H1 (cell line): ENCODE measurements at regions not wholly inside any gene's neighbourhood (a gene's known extent, or its start where the extent isn't known, plus 50 kb on each side); places are given as distances from the start of the nearest gene placed in this dataset.

Source experiments
- CTCF ChIA-PET: fragments of 300-600 bp; sonication (Branson Sonifier 250); formaldehyde crosslinking; loops from one replicate; lab custom pipeline; 2021; ENCODE audit not compliant: partially characterized antibody; lab: Charles Lee
- POLR2A ChIA-PET: fragments of 300-600 bp; sonication (Branson Sonifier 250); formaldehyde crosslinking; loops from one replicate; lab custom pipeline; 2021; ENCODE audit warnings: inconsistent platforms; ENCODE audit not compliant: partially characterized antibody; lab: Charles Lee
- DNase-seq, 2 experiments: peaks; one replicate each; pipeline versions ENCODE4 v3.0.0 to v3.0.0-alpha.2; 2010 to 2022; ENCODE audit warnings: low spot score in 2 of 2, low read depth in 1 of 2, mixed read lengths in 1 of 2
- FAIRE-seq: peaks from 2 replicates; lab custom pipeline; 2011; peaks lifted over from hg19 to GRCh38; lab: Jason Lieb, UNC
- H2AFZ ChIP-seq: 2 replicates; pipeline ENCODE4 v1.8.1; 2012; ENCODE audit warnings: low read length, inconsistent platforms
- H2AK5ac ChIP-seq: 2 replicates; pipeline ENCODE4 v1.6.1; 2013; ENCODE audit warnings: low read depth, low read length
- H2BK120ac ChIP-seq: replicated peaks from 2 replicates; pipeline ENCODE3; 2013; ENCODE audit warnings: low read depth, low read length, inconsistent platforms
- H2BK12ac ChIP-seq: 2 replicates; pipeline ENCODE4 v1.6.1; 2013; ENCODE audit warnings: low read depth, low read length
- H2BK15ac ChIP-seq: 2 replicates; pipeline ENCODE4 v1.6.1; 2013; ENCODE audit warnings: low read length
- H2BK20ac ChIP-seq: 2 replicates; pipeline ENCODE4 v1.6.1; 2013; ENCODE audit warnings: low read length
- H2BK5ac ChIP-seq: 2 replicates; pipeline ENCODE4 v1.6.1; 2013; ENCODE audit warnings: low read depth, low read length
- H3K14ac ChIP-seq: 2 replicates; pipeline ENCODE4 v1.6.1; 2013; ENCODE audit warnings: inconsistent platforms; ENCODE audit not compliant: insufficient read length
- H3K18ac ChIP-seq: 2 replicates; pipeline ENCODE4 v1.6.1; 2013; ENCODE audit warnings: low read length; ENCODE audit errors: extremely low read depth
- H3K23ac ChIP-seq: 2 replicates; pipeline ENCODE4 v1.6.1; 2013; ENCODE audit warnings: inconsistent platforms; ENCODE audit not compliant: insufficient read length
- H3K23me2 ChIP-seq: 2 replicates; pipeline ENCODE4 v1.6.1; 2013; ENCODE audit warnings: low read depth, low read length
- H3K27ac ChIP-seq: 2 replicates; pipeline ENCODE4 v1.6.1; 2011; ENCODE audit warnings: low read depth, low read length, inconsistent platforms
- H3K27me3 ChIP-seq, 4 experiments: replicated peaks in 1 of 4; 1 replicate in 1 of 4; 2 replicates in 3 of 4; pipeline versions ENCODE4 v1.6.1 to v1.8.1; 2011 to 2013; ENCODE audit warnings: low read length in 3 of 4, mild to moderate bottlenecking in 3 of 4, inconsistent platforms in 2 of 4, mixed read lengths in 2 of 4, moderate library complexity in 1 of 4; ENCODE audit not compliant: control insufficient read depth in 3 of 4, insufficient read depth in 3 of 4; ENCODE audit errors: extremely low read depth in 1 of 4
- H3K36me3 ChIP-seq, 4 experiments: 2 replicates each; pipeline versions ENCODE4 v1.6.1 to v1.8.1; 2011 to 2013; ENCODE audit warnings: mild to moderate bottlenecking in 4 of 4, low read length in 3 of 4, moderate library complexity in 2 of 4, control low read depth in 1 of 4, inconsistent platforms in 1 of 4; ENCODE audit not compliant: insufficient read depth in 4 of 4, control insufficient read depth in 2 of 4
- H3K4ac ChIP-seq: replicated peaks from 2 replicates; pipeline ENCODE3; 2013; ENCODE audit warnings: low read length, low read depth, mixed read lengths, inconsistent platforms; ENCODE audit not compliant: insufficient read length
- H3K4me1 ChIP-seq, 4 experiments: replicated peaks in 1 of 4; 1 replicate in 1 of 4; 2 replicates in 3 of 4; pipeline versions ENCODE4 v1.6.1 to v1.8.1; 2011 to 2013; ENCODE audit warnings: low read length in 3 of 4, inconsistent platforms in 2 of 4, mixed read lengths in 1 of 4; ENCODE audit not compliant: insufficient read depth in 4 of 4, control insufficient read depth in 3 of 4
- H3K4me2 ChIP-seq, 2 experiments: 2 replicates each; pipeline versions ENCODE4 v1.6.1 to v1.8.1; 2011 to 2013; ENCODE audit warnings: low read depth in 2 of 2, low read length in 2 of 2, control low read depth in 1 of 2, inconsistent platforms in 1 of 2, mild to moderate bottlenecking in 1 of 2; ENCODE audit not compliant: insufficient read depth in 1 of 2
- H3K4me3 ChIP-seq, 4 experiments: fragments of 200-600, 300-600 bp in 1 of 4; sonication (generic), shearing (Covaris generic), sonication (Bioruptor Twin) in 1 of 4; 2 replicates each; pipeline versions ENCODE4 v1.5.1 to v1.8.1; 2011 to 2016; ENCODE audit warnings: low read length in 4 of 4, low read depth in 3 of 4, control low read depth in 2 of 4, inconsistent platforms in 2 of 4, mild to moderate bottlenecking in 2 of 4, mixed read lengths in 1 of 4, moderate library complexity in 1 of 4; ENCODE audit not compliant: insufficient read depth in 2 of 4; ENCODE audit errors: extremely low read depth in 1 of 4
- H3K56ac ChIP-seq: replicated peaks from 2 replicates; pipeline ENCODE3; 2013; ENCODE audit warnings: low read depth, mild to moderate bottlenecking, mixed read lengths, low read length, inconsistent platforms; ENCODE audit not compliant: insufficient read length
- H3K79me1 ChIP-seq: 2 replicates; pipeline ENCODE4 v1.6.1; 2013; ENCODE audit warnings: low read depth, low read length, control low read depth
- H3K79me2 ChIP-seq, 2 experiments: 2 replicates each; pipeline versions ENCODE4 v1.6.1 to v1.8.1; 2012 to 2013; ENCODE audit warnings: low read length in 2 of 2, mild to moderate bottlenecking in 2 of 2, inconsistent platforms in 1 of 2; ENCODE audit not compliant: insufficient read depth in 2 of 2, control insufficient read depth in 1 of 2
- H3K9ac ChIP-seq, 4 experiments: replicated peaks in 1 of 4; 1 replicate in 1 of 4; 2 replicates in 3 of 4; pipeline versions ENCODE4 v1.6.1 to v1.8.1; 2011 to 2013; ENCODE audit warnings: low read depth in 3 of 4, low read length in 3 of 4, control low read depth in 2 of 4, mild to moderate bottlenecking in 2 of 4, moderate library complexity in 2 of 4, inconsistent platforms in 1 of 4; ENCODE audit errors: extremely low read depth in 1 of 4
- H3K9me3 ChIP-seq, 2 experiments: 2 replicates each; pipeline versions ENCODE4 v1.6.1 to v1.8.1; 2012 to 2013; ENCODE audit warnings: mild to moderate bottlenecking in 2 of 2, moderate library complexity in 2 of 2, control low read depth in 1 of 2, inconsistent platforms in 1 of 2, low read depth in 1 of 2, low read length in 1 of 2, mixed read lengths in 1 of 2; ENCODE audit not compliant: insufficient read depth in 2 of 2
- H4K20me1 ChIP-seq, 2 experiments: replicated peaks in 1 of 2; 2 replicates each; pipeline versions ENCODE3 to v1.8.1; 2011 to 2013; ENCODE audit warnings: inconsistent platforms in 2 of 2, low read length in 2 of 2, mild to moderate bottlenecking in 1 of 2; ENCODE audit not compliant: insufficient read depth in 2 of 2, control insufficient read depth in 1 of 2
- H4K5ac ChIP-seq: 2 replicates; pipeline ENCODE4 v1.6.1; 2013; ENCODE audit warnings: low read length, low read depth, mixed read lengths, inconsistent platforms; ENCODE audit not compliant: insufficient read length
- H4K8ac ChIP-seq: 2 replicates; pipeline ENCODE4 v1.8.0; 2013; ENCODE audit warnings: mild to moderate bottlenecking, moderate library complexity, low read length, inconsistent platforms; ENCODE audit not compliant: insufficient read depth; ENCODE audit errors: extremely low read depth
- H4K91ac ChIP-seq: replicated peaks from 2 replicates; pipeline ENCODE3; 2013; ENCODE audit warnings: low read length, mixed read lengths, inconsistent platforms; ENCODE audit not compliant: insufficient read length
- ASH2L ChIP-seq: fragments of 200-600, 300-600 bp; sonication (generic); IDR thresholded peaks from one replicate; pipeline ENCODE4 v1.7.1; 2017; ENCODE audit warnings: low read length
- BRCA1 ChIP-seq: IDR thresholded peaks from 2 replicates; pipeline ENCODE4 v1.6.1; 2012; ENCODE audit warnings: low read depth, low read length, improper control_type of control experiment
- GTF2F1 ChIP-seq: IDR thresholded peaks from 2 replicates; pipeline ENCODE4 v1.6.1; 2012; ENCODE audit warnings: low read depth, low read length, improper control_type of control experiment, borderline replicate concordance
- KDM1A ChIP-seq: fragments of 200-600, 300-600 bp; sonication (generic); IDR thresholded peaks from 2 replicates; pipeline ENCODE4 v1.7.1; 2016; ENCODE audit warnings: mild to moderate bottlenecking, low read length, borderline replicate concordance
- NRF1 ChIP-seq: IDR thresholded peaks from 2 replicates; pipeline ENCODE4 v1.6.1; 2011; ENCODE audit warnings: mild to moderate bottlenecking, low read depth, low read length, improper control_type of control experiment
- PHF8 ChIP-seq: fragments of 200-600 bp; sonication (generic); conservative IDR thresholded peaks from 2 replicates; pipeline ENCODE4 v1.7.1; 2012; ENCODE audit warnings: low read depth, mild to moderate bottlenecking, inconsistent platforms, low read length, moderate library complexity
- RNF2 ChIP-seq: fragments of 200-900, 300-1000 bp; sonication (generic); IDR thresholded peaks from 2 replicates; pipeline ENCODE4 v1.7.1; 2016; ENCODE audit warnings: borderline replicate concordance, low read depth, mild to moderate bottlenecking, antibody characterized with exemption, low read length; ENCODE audit not compliant: poor library complexity, severe bottlenecking; ENCODE audit errors: missing control alignments
- SUZ12 ChIP-seq: fragments of 200-600 bp; sonication (generic); IDR thresholded peaks from 2 replicates; pipeline ENCODE4 v1.6.1; 2012; ENCODE audit warnings: mild to moderate bottlenecking, inconsistent platforms, low read length, moderate library complexity, mixed read lengths
- ZNF274 ChIP-seq: IDR thresholded peaks from 2 replicates; pipeline ENCODE4 v1.7.0; 2012; ENCODE audit warnings: low read length, borderline replicate concordance; ENCODE audit errors: extremely low read depth
- WGBS, 2 experiments: shearing (Covaris generic) in 1 of 2; methylation state at CpG; one replicate each; pipeline versions ENCODE4 v1.1.6 to v1.1.7; 2013 to 2015; ENCODE audit warnings: low lambda C conversion rate in 2 of 2, mixed read lengths in 2 of 2, inconsistent platforms in 1 of 2, low coverage in 1 of 2, missing lambda C conversion rate in 1 of 2; ENCODE audit not compliant: insufficient replicate concordance in 2 of 2, insufficient coverage in 1 of 2, insufficient read length in 1 of 2; ENCODE audit errors: extremely low coverage in 1 of 2, missing lambda C conversion rate in 1 of 2; 5-methylcytosine and 5-hydroxymethylcytosine counted together
- TF ChIP-seq, protein P1 (sequence below): IDR thresholded peaks from 2 replicates; pipeline ENCODE4 v1.6.1; 2012; ENCODE audit warnings: low read length, inconsistent platforms
- TF ChIP-seq, protein P2 (sequence below): IDR thresholded peaks from 2 replicates; pipeline ENCODE4 v1.6.1; 2012; ENCODE audit warnings: inconsistent platforms

DNA sequence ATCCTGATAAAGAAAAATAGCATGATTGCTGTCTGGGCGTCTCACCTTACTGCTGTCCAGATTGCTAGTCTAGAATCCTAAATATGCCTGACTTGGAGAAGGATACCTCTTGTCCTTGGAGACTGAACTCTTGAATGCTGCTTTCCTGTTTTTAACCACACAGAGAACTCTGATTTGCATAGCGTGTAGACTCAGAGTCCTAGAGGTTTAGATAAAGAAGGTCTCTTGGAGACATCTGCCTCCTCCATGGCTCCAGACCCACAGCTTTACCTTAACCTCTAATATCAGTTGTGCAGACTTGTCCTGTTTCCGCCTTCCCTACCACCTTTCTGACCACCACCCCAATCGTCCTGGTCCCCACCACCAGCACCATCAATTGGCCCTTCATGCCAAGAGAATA is 292.6 kb upstream of the CYRIA start:
- Histone ChIP-seq H3K4me2 (no peak overlapping the region), H2BK12ac (no peak overlapping the region), H3K36me3 (no peaks in the 10 kb centered on the region), H4K91ac (no peak overlapping the region), H3K9me3 (no peaks in the 10 kb centered on the region), H4K20me1 (no peaks in the 10 kb centered on the region), H2AK5ac (no peak overlapping the region), H3K4me3 (no peak overlapping the region), H3K23ac (no peak overlapping the region), H4K5ac (no peak overlapping the region), H3K23me2 (no peaks in the 10 kb centered on the region), H2BK5ac (no peak overlapping the region), H3K18ac (no peak overlapping the region), H3K79me1 (no peaks in the 10 kb centered on the region), H3K79me2 (no peaks in the 10 kb centered on the region), H3K9ac (no peak overlapping the region), H3K27ac (no peak overlapping the region), H4K8ac (no peak overlapping the region), H3K27me3 (no peaks in the 10 kb centered on the region)
- POLR2A ChIA-PET: no interaction called here
- no peak for FAIRE-seq
- WGBS, 2 experiments: 83% methylated on average over 4 of the region's 4 CpGs; no CpG with 5 or more reads in 1 of the 2 experiments
- TF ChIP-seq SUZ12 (no peak), NRF1 (no peak), ZNF274 (no peak), KDM1A (no peak), BRCA1 (no peak), GTF2F1 (no peak), PHF8 (no peak), ASH2L (no peak), RNF2 (no peak)
- TF ChIP-seq, protein P1, sequence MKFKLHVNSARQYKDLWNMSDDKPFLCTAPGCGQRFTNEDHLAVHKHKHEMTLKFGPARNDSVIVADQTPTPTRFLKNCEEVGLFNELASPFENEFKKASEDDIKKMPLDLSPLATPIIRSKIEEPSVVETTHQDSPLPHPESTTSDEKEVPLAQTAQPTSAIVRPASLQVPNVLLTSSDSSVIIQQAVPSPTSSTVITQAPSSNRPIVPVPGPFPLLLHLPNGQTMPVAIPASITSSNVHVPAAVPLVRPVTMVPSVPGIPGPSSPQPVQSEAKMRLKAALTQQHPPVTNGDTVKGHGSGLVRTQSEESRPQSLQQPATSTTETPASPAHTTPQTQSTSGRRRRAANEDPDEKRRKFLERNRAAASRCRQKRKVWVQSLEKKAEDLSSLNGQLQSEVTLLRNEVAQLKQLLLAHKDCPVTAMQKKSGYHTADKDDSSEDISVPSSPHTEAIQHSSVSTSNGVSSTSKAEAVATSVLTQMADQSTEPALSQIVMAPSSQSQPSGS: no peak
- TF ChIP-seq, protein P2, sequence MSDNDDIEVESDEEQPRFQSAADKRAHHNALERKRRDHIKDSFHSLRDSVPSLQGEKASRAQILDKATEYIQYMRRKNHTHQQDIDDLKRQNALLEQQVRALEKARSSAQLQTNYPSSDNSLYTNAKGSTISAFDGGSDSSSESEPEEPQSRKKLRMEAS: no peak
- TF ChIP-seq, all 59 proteins: peak for 0
- no peak overlapping the region for H2BK15ac ChIP-seq
- H3K4ac ChIP-seq: no peak overlapping the region
- no peak overlapping the region for H2AFZ ChIP-seq
- no peaks in the 10 kb centered on the region for H3K4me1 ChIP-seq
- no peak for DNase-seq
- CTCF ChIA-PET: no interaction called here
- H3K56ac ChIP-seq: no peak overlapping the region
- no peak overlapping the region for H2BK20ac ChIP-seq
- no peak overlapping the region for H3K14ac ChIP-seq
- H2BK120ac ChIP-seq: no peak overlapping the region
